Inferior parietal cortex (tissue), 1 donor: ENCODE measurements at regions not wholly inside any gene's neighbourhood (a gene's known extent, or its start where the extent isn't known, plus 50 kb on each side); places are given as distances from the start of the nearest gene placed in this dataset.

Experiments
- DNase-seq: peaks from one replicate; pipeline ENCODE4 v3.0.0-alpha.2; 2016; ENCODE audit errors: extremely low spot score

GRCh38 chr1:56036479-56036878, 542.9 kb downstream of the PLPP3 start:
- no peak for DNase-seq

DNA sequence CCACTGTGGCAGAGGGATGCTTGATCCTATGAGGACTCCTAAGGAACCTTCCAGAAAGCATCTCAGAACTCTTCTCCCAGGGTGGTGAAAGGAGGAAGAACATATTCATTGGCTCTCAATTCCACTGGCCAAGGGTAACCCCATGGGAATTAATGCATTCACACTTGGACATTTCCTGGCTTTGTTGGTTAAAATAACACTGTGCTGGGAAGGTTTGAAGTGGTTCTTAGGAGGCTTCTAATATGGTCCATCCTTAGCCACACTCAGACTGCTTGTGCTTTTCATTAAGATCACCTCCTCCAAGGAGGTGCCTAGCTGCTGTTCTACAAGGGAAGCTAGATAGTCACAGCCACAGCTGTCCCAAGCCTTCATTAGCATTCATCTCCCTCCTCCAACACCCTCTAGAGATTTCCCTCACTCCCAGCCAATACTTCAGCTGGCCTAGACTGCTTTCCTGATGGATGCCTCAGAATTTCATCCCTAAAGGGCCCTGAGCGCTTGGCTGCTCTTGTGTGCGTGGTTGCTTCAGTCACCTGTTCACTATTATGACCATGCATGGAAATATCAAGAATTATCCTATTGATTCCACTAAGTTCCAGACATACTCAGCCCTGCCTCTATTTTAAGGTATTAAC, 544.4 kb downstream of the PLPP3 start:
- DNase-seq, result no peak

GRCh38 chr1:56034222-56034621, 545.1 kb downstream of the PLPP3 start:
- no peak for DNase-seq

DNA sequence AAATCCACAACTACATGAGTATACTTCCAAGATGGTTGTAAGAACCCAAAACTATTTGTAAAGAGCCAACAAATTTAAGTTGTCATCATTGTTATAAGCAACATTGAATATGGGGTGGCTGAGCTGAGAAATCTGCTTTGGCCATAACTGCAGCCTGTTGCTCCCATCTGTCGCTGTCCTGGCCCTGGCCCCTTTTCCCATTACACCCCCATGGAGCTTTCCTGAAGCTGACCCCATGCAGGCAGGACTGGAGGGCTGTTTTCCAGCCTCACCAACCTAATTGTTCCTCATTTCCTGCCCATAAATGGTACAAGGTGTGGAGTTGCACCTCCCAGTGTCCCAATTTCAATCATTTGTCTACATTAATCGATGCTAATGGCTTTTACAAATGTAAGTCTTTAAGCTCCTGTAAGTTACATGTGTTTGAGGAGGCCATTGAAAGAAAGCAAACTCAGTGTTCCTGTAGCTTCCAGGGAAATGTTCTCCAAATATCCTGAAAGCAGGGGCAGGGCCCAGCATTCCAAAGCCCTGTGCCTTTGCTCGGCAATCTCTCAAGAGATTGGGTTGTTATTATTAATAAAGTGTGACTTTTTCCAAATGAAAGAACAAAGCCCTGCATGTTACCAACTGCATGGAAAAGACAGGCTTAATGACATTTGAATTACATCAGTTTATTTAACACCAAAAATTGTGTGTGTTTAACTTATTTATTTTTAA, 545.9 kb downstream of the PLPP3 start:
- no peak for DNase-seq

GRCh38 chr1:56032096-56032676, 547.2 kb downstream of the PLPP3 start:
- no peak for DNase-seq

GRCh38 chr1:56031001-56031400, 548.4 kb downstream of the PLPP3 start:
- DNase-seq, result no peak

DNA sequence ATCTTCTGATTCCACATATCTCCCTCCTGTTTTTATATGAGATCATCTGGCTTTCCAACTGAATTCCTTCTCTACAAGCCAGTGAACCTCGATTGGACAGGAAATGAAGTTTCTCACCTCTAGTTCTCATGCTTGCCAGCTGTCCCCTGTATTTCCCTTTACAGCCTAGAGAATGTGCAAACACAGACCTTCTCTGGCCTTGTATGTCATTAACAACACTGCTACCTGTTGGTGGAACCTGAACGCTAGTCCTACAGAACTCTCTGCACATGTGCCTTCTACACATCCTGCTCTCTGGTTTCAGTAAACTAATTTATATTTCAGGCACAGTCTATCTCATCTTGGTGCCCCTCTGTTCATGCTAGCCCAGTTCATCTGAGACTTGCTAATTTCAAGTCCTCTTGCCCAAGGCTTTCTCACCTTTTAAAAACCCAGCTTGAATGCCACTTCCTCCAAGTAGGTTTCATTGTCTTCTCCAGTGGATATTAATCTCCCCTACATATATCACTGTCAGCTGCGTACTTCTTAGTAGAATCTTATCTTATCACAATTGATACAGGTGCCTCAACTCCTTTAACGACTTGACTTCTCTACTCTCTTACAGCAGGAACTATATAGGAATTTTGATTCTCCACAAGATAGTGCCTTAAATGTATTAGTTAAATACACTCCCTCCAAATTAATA, 549.9 kb downstream of the PLPP3 start:
- no peak for DNase-seq

DNA sequence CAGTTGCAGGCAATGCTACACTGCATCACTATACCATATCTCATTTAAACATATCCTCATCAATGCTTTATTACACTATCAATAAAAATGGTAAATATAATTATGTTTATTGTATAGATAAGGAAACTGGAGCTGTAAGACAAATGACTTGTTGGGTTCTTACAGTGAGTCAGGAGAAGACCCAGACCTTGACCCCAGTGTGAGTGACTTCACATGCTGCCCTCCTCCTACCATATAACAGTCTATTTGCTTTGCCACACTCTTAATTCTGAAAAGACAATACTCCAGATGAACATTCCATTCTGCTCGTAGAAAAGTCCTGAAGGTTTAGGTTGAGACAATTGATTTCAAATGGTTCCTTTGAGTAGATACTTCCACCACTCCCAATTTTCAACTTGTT, 550.5 kb downstream of the PLPP3 start:
- DNase-seq, result no peak

- no peak for DNase-seq
These were observed 551.1 kb downstream of the PLPP3 start for GRCh38 chr1:56028244-56028643.

- DNase-seq, result no peak
These were observed 553.4 kb downstream of the PLPP3 start for GRCh38 chr1:56025942-56026341.

DNA sequence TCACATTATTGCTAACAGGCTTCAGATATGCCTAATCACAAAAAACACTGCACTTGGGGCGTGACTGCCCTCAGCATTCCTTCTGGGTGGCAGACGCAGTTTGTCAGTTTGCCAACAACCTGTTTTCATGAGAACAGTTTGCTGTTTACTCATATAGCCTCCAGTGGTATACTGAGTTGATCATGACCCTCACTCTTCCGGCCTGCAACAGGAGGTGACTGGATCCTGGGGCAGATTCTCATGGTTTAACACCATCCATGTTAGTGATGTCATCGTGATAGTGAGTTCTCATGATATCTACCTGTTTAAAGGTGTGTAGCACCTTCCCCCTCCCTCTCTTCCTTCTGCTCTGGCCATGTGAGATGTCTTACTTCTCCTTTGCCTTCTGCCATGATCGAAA, 555.2 kb downstream of the PLPP3 start:
- no peak for DNase-seq

- no peak for DNase-seq
These were observed 559.4 kb downstream of the PLPP3 start for GRCh38 chr1:56019922-56020321.

DNA sequence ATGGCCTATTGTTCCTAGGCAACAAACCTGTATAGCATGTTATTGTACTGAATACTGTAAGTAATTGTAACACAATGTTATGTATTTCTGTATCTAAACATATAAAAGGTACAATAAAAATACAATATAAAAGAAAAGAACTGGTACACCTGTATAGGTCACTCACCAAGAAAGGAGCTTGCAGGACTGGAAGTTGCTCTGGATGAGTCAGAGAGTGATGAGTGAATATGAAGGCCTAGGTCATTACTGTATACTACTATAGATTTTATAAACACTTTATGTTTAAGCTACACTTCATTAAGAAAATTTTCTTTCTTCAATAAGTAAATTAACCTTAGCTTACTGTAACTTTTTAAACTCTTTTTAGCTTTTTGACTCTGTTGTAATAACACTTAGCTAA, 559.9 kb downstream of the PLPP3 start:
- DNase-seq, result no peak

GRCh38 chr1:56017336-56017735, 562.0 kb downstream of the PLPP3 start:
- no peak for DNase-seq

- DNase-seq, result no peak
These were observed 575.5 kb downstream of the PLPP3 start for GRCh38 chr1:56003846-56004245.

DNA sequence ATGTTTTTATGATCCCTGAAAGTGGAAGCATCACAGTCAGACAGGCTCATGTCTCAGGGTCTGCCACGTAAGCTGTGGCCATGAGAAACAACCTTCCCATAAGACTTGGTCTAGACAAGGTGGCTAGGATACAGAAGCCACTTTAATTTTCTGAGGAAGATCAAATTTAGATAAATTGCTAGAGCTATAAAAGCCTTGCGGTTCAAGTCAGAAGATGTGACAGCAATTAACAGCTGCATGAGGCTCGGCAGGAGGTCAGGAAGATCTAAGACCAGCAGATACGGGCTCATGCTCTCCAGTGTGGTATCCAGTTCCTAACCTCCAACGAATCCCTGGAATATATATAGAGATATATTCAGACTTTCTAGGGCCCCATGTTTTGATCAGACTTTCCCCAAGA, 577.1 kb downstream of the PLPP3 start:
- no peak for DNase-seq

GRCh38 chr1:56000424-56000823, 578.9 kb downstream of the PLPP3 start:
- DNase-seq, result no peak

DNA sequence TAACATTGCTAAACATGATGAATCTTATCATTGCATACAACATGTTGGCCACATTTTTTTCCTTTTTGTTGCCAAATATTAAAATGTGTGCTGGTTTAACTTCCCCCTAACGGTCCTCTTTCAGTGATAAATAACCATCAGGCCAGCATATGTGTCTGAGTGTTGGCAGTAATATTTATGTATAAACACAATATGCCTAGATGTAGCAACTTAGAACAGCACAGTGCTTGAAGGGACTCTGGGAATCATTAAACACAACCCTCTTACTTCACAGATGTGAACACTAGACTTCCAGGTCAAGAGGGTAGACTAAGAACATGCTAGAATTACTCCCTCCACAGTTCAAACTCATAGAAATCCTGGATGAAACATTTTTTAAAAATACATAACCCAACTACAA, 581.8 kb downstream of the PLPP3 start:
- no peak for DNase-seq

DNA sequence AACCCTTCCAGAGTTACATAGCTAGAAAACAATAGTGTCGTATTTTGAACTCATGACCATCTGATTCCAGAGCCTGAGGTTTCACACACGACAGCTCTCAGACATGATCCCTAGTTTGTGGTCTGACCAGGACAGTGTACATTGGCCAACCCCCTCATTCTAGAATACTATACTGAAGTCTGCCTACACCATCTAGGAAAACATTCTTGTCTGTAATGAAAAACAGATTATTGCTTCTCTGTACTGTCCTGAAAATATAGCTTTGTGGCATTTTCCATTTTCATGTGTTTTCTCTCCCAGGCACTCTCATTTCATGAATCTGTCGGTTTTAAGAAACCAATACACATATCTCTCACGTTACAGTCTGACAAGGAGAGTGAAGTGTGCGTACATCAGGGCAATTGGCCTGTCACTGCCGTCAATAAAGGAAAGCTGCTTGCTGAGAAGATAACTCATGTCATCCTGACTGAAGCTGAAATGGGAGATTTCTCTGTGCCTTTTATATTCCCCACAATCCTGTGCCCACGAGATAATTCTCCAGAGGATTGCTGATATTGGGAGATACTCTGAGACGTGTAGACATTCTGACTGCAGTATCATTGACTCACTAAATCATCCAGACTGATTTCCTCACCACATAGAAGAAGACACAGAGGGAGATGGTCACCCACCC, 585.6 kb downstream of the PLPP3 start:
- no peak for DNase-seq

DNA sequence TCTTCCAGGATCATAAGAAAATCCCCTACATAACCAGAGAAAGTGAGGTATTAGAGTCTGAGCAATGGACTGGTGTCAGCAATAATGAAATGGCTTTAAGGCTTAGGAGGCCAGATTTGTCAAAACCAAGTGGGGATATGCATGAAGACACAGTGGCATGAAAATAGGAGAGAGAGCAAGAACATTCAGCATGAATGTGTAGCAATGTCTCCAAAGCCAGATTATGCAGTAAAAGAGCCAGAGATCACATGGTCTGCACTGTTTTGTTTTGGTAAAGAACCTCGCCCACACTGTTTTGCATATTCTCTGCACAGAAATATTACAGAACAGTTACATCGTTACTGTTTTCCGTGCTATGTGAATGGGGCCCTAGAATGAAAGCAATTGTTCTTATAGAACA, 589.4 kb downstream of the PLPP3 start:
- no peak for DNase-seq

DNA sequence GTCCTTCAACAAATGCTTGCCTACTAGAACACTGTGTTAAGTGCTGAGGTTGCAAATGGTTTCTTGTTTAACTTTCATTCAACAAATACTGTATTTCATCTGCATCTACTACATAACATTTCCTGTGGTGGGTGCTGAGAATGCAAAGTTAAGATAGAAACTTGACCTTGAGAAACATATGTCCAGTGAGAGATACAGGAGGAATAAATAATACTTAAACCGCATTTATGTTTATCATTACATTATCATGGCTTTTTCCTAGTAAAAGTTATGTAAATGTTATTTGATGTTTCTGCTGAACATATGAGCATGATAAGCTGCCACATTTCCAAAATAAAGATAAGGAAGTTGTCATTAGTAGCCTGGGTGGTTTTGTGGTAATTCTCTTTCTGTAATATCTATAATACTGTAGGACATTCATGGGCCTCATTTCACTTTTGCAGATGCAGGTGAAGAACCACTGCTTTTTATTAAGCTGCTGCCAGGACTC, 590.4 kb downstream of the PLPP3 start:
- no peak for DNase-seq
